H9 (cell line): ENCODE measurements at regions not wholly inside any gene's neighbourhood (a gene's known extent, or its start where the extent isn't known, plus 50 kb on each side); places are given as distances from the start of the nearest gene placed in this dataset.

Source experiments
- DNase-seq: peaks from one replicate; pipeline ENCODE4 v3.0.0-alpha.2; 2017
- H2AFZ ChIP-seq: one replicate; pipeline ENCODE4 v1.6.1; 2013; ENCODE audit warnings: mild to moderate bottlenecking, low read length, control low read depth, moderate library complexity
- H2AK5ac ChIP-seq: 2 replicates; pipeline ENCODE4 v1.6.1; 2013; ENCODE audit warnings: low read length, control low read depth, mixed read lengths; ENCODE audit not compliant: insufficient read length
- H2BK120ac ChIP-seq: one replicate; pipeline ENCODE4 v1.6.1; 2013; ENCODE audit warnings: low read depth, mild to moderate bottlenecking, low read length, control low read depth, inconsistent platforms; ENCODE audit not compliant: poor library complexity, severe bottlenecking
- H2BK12ac ChIP-seq: 2 replicates; pipeline ENCODE4 v1.6.1; 2013; ENCODE audit warnings: low read length, control low read depth, mixed read lengths, low read depth; ENCODE audit not compliant: insufficient read length
- H2BK15ac ChIP-seq: 2 replicates; pipeline ENCODE4 v1.6.1; 2013; ENCODE audit warnings: low read depth, low read length, control low read depth
- H2BK20ac ChIP-seq: one replicate; pipeline ENCODE4 v1.6.1; 2013; ENCODE audit warnings: low read depth, mild to moderate bottlenecking, low read length, control low read depth, inconsistent platforms; ENCODE audit not compliant: poor library complexity, severe bottlenecking
- H2BK5ac ChIP-seq: 2 replicates; pipeline ENCODE4 v1.6.1; 2013; ENCODE audit warnings: low read length, control low read depth, mixed read lengths; ENCODE audit not compliant: insufficient read length
- H3K14ac ChIP-seq: 2 replicates; pipeline ENCODE4 v1.6.1; 2013; ENCODE audit warnings: low read length, control low read depth; ENCODE audit not compliant: insufficient read depth
- H3K18ac ChIP-seq: 2 replicates; pipeline ENCODE4 v1.6.1; 2013; ENCODE audit warnings: low read depth, mild to moderate bottlenecking, mixed read lengths, low read length, control low read depth; ENCODE audit not compliant: insufficient read length
- H3K23ac ChIP-seq: 2 replicates; pipeline ENCODE4 v1.6.1; 2013; ENCODE audit warnings: low read length, control low read depth, mixed read lengths, low read depth; ENCODE audit not compliant: insufficient read length
- H3K23me2 ChIP-seq: 2 replicates; pipeline ENCODE4 v1.6.1; 2013; ENCODE audit warnings: low read depth, mild to moderate bottlenecking, mixed read lengths, low read length, control low read depth; ENCODE audit not compliant: insufficient read length, poor library complexity, severe bottlenecking
- H3K27ac ChIP-seq: 2 replicates; pipeline ENCODE4 v1.5.1; 2013; ENCODE audit warnings: low read length, control low read depth, mixed read lengths, low read depth; ENCODE audit not compliant: insufficient read length
- H3K27me3 ChIP-seq: 2 replicates; pipeline ENCODE4 v1.6.1; 2013; ENCODE audit warnings: low read length, control low read depth, inconsistent platforms; ENCODE audit not compliant: insufficient read depth
- H3K4ac ChIP-seq: 2 replicates; pipeline ENCODE4 v1.6.1; 2013; ENCODE audit warnings: low read depth, mild to moderate bottlenecking, control low read depth, inconsistent platforms, low read length, moderate library complexity
- H3K4me1 ChIP-seq: 2 replicates; pipeline ENCODE4 v1.6.1; 2013; ENCODE audit warnings: low read length, control low read depth, inconsistent platforms; ENCODE audit not compliant: insufficient read depth
- H3K4me2 ChIP-seq: 2 replicates; pipeline ENCODE4 v1.6.1; 2013; ENCODE audit warnings: low read length, control low read depth, mixed read lengths; ENCODE audit not compliant: insufficient read length, insufficient read depth
- H3K56ac ChIP-seq: 2 replicates; pipeline ENCODE4 v1.6.1; 2013; ENCODE audit warnings: low read depth, mild to moderate bottlenecking, mixed read lengths, low read length, control low read depth; ENCODE audit not compliant: insufficient read length
- H3K79me1 ChIP-seq: 2 replicates; pipeline ENCODE4 v1.6.1; 2013; ENCODE audit warnings: low read depth, mild to moderate bottlenecking, moderate library complexity, low read length, control low read depth, inconsistent platforms; ENCODE audit not compliant: insufficient read depth, poor library complexity, severe bottlenecking
- H3K79me2 ChIP-seq: 2 replicates; pipeline ENCODE4 v1.6.1; 2013; ENCODE audit warnings: low read length, control low read depth, inconsistent platforms; ENCODE audit not compliant: insufficient read depth
- H3K9ac ChIP-seq: 2 replicates; pipeline ENCODE4 v1.6.1; 2013; ENCODE audit warnings: low read length, control low read depth, mixed read lengths; ENCODE audit not compliant: insufficient read length; ENCODE audit errors: extremely low read depth
- H3K9me3 ChIP-seq: one replicate; pipeline ENCODE4 v1.6.1; 2013; ENCODE audit warnings: low read depth, low read length, inconsistent platforms; ENCODE audit not compliant: control insufficient read depth
- H3T11ph ChIP-seq: one replicate; pipeline ENCODE4 v1.6.1; 2013; ENCODE audit warnings: mild to moderate bottlenecking, low read length, control low read depth, inconsistent platforms
- H4K20me1 ChIP-seq: one replicate; pipeline ENCODE4 v1.6.1; 2013; ENCODE audit not compliant: control insufficient read depth, insufficient read length, insufficient read depth
- H4K5ac ChIP-seq: 2 replicates; pipeline ENCODE4 v1.6.1; 2013; ENCODE audit warnings: low read depth, mild to moderate bottlenecking, mixed read lengths, low read length, control low read depth; ENCODE audit not compliant: insufficient read length
- H4K8ac ChIP-seq: replicated peaks from 2 replicates; pipeline ENCODE4 v1.6.1; 2013; ENCODE audit warnings: low read length, control low read depth, mixed read lengths, low read depth; ENCODE audit not compliant: insufficient read length
- H4K91ac ChIP-seq: 2 replicates; pipeline ENCODE4 v1.6.1; 2013; ENCODE audit warnings: low read depth, mild to moderate bottlenecking, moderate library complexity, mixed read lengths, low read length, control low read depth; ENCODE audit not compliant: insufficient read length
- H3K27ac Mint-ChIP-seq, 3 experiments: 2 replicates in 2 of 3; 3 replicates in 1 of 3; pipeline ENCODE4 v1.8.0; 2020 to 2021; ENCODE audit warnings: mixed read lengths in 3 of 3, mild to moderate bottlenecking in 1 of 3, moderate library complexity in 1 of 3
- H3K27me3 Mint-ChIP-seq: 2 replicates; pipeline ENCODE4 v1.8.0; 2021; ENCODE audit warnings: low read depth, mild to moderate bottlenecking, moderate library complexity, mixed read lengths
- H3K36me3 Mint-ChIP-seq, 3 experiments: 2 replicates in 2 of 3; 3 replicates in 1 of 3; pipeline ENCODE4 v1.8.0; 2020 to 2021; ENCODE audit warnings: low read depth in 3 of 3, mixed read lengths in 3 of 3; ENCODE audit not compliant: insufficient read depth in 1 of 3
- H3K4me1 Mint-ChIP-seq, 2 experiments: 2 replicates each; pipeline ENCODE4 v1.8.0; 2020; ENCODE audit warnings: mixed read lengths in 2 of 2
- H3K4me3 Mint-ChIP-seq, 2 experiments: 2 replicates in 1 of 2; 3 replicates in 1 of 2; pipeline ENCODE4 v1.8.0; 2020 to 2021; ENCODE audit warnings: mild to moderate bottlenecking in 2 of 2, mixed read lengths in 2 of 2, moderate library complexity in 1 of 2
- H3K9me3 Mint-ChIP-seq, 2 experiments: 2 replicates in 1 of 2; 3 replicates in 1 of 2; pipeline ENCODE4 v1.8.0; 2020; ENCODE audit warnings: mild to moderate bottlenecking in 2 of 2, mixed read lengths in 2 of 2, moderate library complexity in 1 of 2
- CTCF ChIP-seq: fragments of 200-600 bp; sonication (generic); conservative IDR thresholded peaks from 3 replicates; pipeline ENCODE4 v1.8.0; 2021; ENCODE audit warnings: antibody characterized with exemption, mild to moderate bottlenecking
- WGBS: extraction: QIAGEN DNeasy Blood & Tissue Kit; methylation state at CpG from one replicate; pipeline ENCODE4 v1.1.7; 2013; ENCODE audit warnings: missing lambda C conversion rate, low lambda C conversion rate, mixed read lengths; ENCODE audit not compliant: insufficient read length; ENCODE audit errors: extremely low coverage; 5-methylcytosine and 5-hydroxymethylcytosine counted together

- no peaks in the 10 kb centered on the region for H3K4me1 Mint-ChIP-seq
- Histone ChIP-seq H3K4me1 (no peaks in the 10 kb centered on the region), H2BK12ac (no peak overlapping the region), H3K4me2 (no peak overlapping the region), H3K4ac (no peak overlapping the region), H3K23me2 (no peaks in the 10 kb centered on the region), H3K79me2 (no peaks in the 10 kb centered on the region), H3K9me3 (no peaks in the 10 kb centered on the region), H3K27ac (no peak overlapping the region), H3K79me1 (no peaks in the 10 kb centered on the region), H2BK120ac (no peak overlapping the region), H2BK5ac (no peak overlapping the region), H3K23ac (no peak overlapping the region), H2AK5ac (no peak overlapping the region), H2BK20ac (no peak overlapping the region), H4K91ac (no peak overlapping the region), H3T11ph (no peak overlapping the region), H3K27me3 (no peaks in the 10 kb centered on the region), H3K9ac (no peak overlapping the region), H3K18ac (no peak overlapping the region), H4K20me1 (no peaks in the 10 kb centered on the region), H4K8ac (no peak overlapping the region), H2BK15ac (no peak overlapping the region), H4K5ac (no peak overlapping the region), H3K14ac (no peak overlapping the region), H3K56ac (no peak overlapping the region), H2AFZ (no peak overlapping the region)
- no peak overlapping the region for H3K27ac Mint-ChIP-seq
- no peak for TF ChIP-seq CTCF
- H3K9me3 Mint-ChIP-seq: peaks cover 2 to 4% of the 10 kb centered on the region in 2 experiments; a peak in 3 of 5 replicates
- WGBS: no CpG with 5 or more reads among the region's 5 CpGs
- H3K36me3 Mint-ChIP-seq: no peaks in the 10 kb centered on the region; a peak in 1 of 7 replicates
- peaks cover 3% of the 10 kb centered on the region; the same call in 1 of the 2 replicates for H3K27me3 Mint-ChIP-seq
- H3K4me3 Mint-ChIP-seq: no peak overlapping the region
- no peak for DNase-seq
Measured at GRCh38 chr6:1164600-1164999, 147.3 kb upstream of the FOXQ1 start.
